HepG2 (cell line): ENCODE measurements at regions not wholly inside any gene's neighbourhood (a gene's known extent, or its start where the extent isn't known, plus 50 kb on each side); places are given as distances from the start of the nearest gene placed in this dataset.

Source experiments
- ELF1 ChIP-seq: sonication (generic); formaldehyde crosslinking; IDR thresholded peaks from 2 replicates; pipeline ENCODE4 v1.4.0; 2020; ENCODE audit warnings: missing genetic modification reagents
- FOSL1 ChIP-seq: sonication (generic); formaldehyde crosslinking; IDR thresholded peaks from 2 replicates; pipeline ENCODE4 v1.9.0; 2021; ENCODE audit warnings: missing genetic modification reagents, borderline replicate concordance
- FOXJ3 ChIP-seq: sonication (generic); formaldehyde crosslinking; IDR thresholded peaks from 2 replicates; pipeline ENCODE4 v1.4.0; 2020; ENCODE audit warnings: missing genetic modification reagents, mild to moderate bottlenecking, borderline replicate concordance
- FOXO1 ChIP-seq: sonication (generic); formaldehyde crosslinking; IDR thresholded peaks from 2 replicates; pipeline ENCODE4 v1.4.0; 2020; ENCODE audit warnings: missing genetic modification reagents
- GATAD1 ChIP-seq: IDR thresholded peaks from 2 replicates; pipeline ENCODE4 v1.6.1; 2016; ENCODE audit warnings: missing genetic modification reagents, missing compliant biosample characterization
- KLF16 ChIP-seq, 2 experiments: sonication (generic) in 1 of 2; formaldehyde crosslinking in 1 of 2; IDR thresholded peaks; 2 replicates each; pipeline versions ENCODE4 v1.6.1 to v1.8.0; 2016 to 2023; ENCODE audit warnings: missing genetic modification reagents in 2 of 2, missing compliant biosample characterization in 1 of 2
- POLR2G ChIP-seq: fragments of 200-400 bp; formaldehyde crosslinking; IDR thresholded peaks from 2 replicates; pipeline ENCODE4 v1.6.1; 2018; ENCODE audit warnings: mild to moderate bottlenecking, low read depth, low read length, moderate library complexity
- SMAD3 ChIP-seq: sonication (generic); formaldehyde crosslinking; IDR thresholded peaks from 2 replicates; pipeline ENCODE4 v1.4.0; 2020; ENCODE audit warnings: missing genetic modification reagents
- TGIF2 ChIP-seq: IDR thresholded peaks from 2 replicates; pipeline ENCODE4 v1.6.1; 2016; ENCODE audit warnings: control low read depth, missing compliant biosample characterization
- U2AF2 ChIP-seq: fragments of 200-400 bp; formaldehyde crosslinking; IDR thresholded peaks from 2 replicates; pipeline ENCODE4 v1.6.1; 2017; ENCODE audit warnings: low read depth, mild to moderate bottlenecking, low read length
- YEATS2 ChIP-seq: sonication (generic); formaldehyde crosslinking; IDR thresholded peaks from 2 replicates; pipeline ENCODE4 v1.4.0; 2020; ENCODE audit warnings: missing genetic modification reagents, borderline replicate concordance
- ZFP62 ChIP-seq: sonication (generic); formaldehyde crosslinking; IDR thresholded peaks from 2 replicates; pipeline ENCODE4 v1.4.0; 2020; ENCODE audit warnings: missing genetic modification reagents
- ZFYVE20 ChIP-seq: sonication (generic); formaldehyde crosslinking; IDR thresholded peaks from 2 replicates; pipeline ENCODE4 v1.8.0; 2023; ENCODE audit warnings: low read depth, mild to moderate bottlenecking, moderate library complexity, missing genetic modification reagents, borderline replicate concordance
- ZNF101 ChIP-seq: sonication (generic); formaldehyde crosslinking; IDR thresholded peaks from 2 replicates; pipeline ENCODE4 v1.4.0; 2020; ENCODE audit warnings: mild to moderate bottlenecking, low read depth, missing genetic modification reagents, borderline replicate concordance
- ZNF205 ChIP-seq: IDR thresholded peaks from 2 replicates; pipeline ENCODE4 v1.6.1; 2018; ENCODE audit warnings: missing biosample characterization, missing genetic modification reagents
- ZNF230 ChIP-seq: sonication (generic); formaldehyde crosslinking; IDR thresholded peaks from 2 replicates; pipeline ENCODE4 v1.4.0; 2020; ENCODE audit warnings: mild to moderate bottlenecking, missing genetic modification reagents
- ZNF446 ChIP-seq: sonication (generic); formaldehyde crosslinking; IDR thresholded peaks from 2 replicates; pipeline ENCODE4 v1.5.0; 2020; ENCODE audit warnings: mild to moderate bottlenecking, missing genetic modification reagents
- ZNF510 ChIP-seq: sonication (generic); formaldehyde crosslinking; IDR thresholded peaks from 2 replicates; pipeline ENCODE4 v1.4.0; 2020; ENCODE audit warnings: low read depth, mild to moderate bottlenecking, missing genetic modification reagents
- TF ChIP-seq, protein P1 (sequence below): IDR thresholded peaks from 2 replicates; pipeline ENCODE4 v1.6.1; 2012; ENCODE audit warnings: inconsistent platforms
- TF ChIP-seq, protein P2 (sequence below): IDR thresholded peaks from 2 replicates; pipeline ENCODE4 v1.6.1; 2016; ENCODE audit warnings: low read depth
- TF ChIP-seq, protein P3 (sequence below): sonication (generic); formaldehyde crosslinking; IDR thresholded peaks from 2 replicates; pipeline ENCODE4 v1.5.1; 2020; ENCODE audit warnings: mild to moderate bottlenecking, missing genetic modification reagents, moderate library complexity
- TF ChIP-seq, protein P4 (sequence below): sonication (generic); formaldehyde crosslinking; IDR thresholded peaks from 2 replicates; pipeline ENCODE4 v1.5.1; 2020; ENCODE audit warnings: mild to moderate bottlenecking, missing genetic modification reagents, borderline replicate concordance

DNA sequence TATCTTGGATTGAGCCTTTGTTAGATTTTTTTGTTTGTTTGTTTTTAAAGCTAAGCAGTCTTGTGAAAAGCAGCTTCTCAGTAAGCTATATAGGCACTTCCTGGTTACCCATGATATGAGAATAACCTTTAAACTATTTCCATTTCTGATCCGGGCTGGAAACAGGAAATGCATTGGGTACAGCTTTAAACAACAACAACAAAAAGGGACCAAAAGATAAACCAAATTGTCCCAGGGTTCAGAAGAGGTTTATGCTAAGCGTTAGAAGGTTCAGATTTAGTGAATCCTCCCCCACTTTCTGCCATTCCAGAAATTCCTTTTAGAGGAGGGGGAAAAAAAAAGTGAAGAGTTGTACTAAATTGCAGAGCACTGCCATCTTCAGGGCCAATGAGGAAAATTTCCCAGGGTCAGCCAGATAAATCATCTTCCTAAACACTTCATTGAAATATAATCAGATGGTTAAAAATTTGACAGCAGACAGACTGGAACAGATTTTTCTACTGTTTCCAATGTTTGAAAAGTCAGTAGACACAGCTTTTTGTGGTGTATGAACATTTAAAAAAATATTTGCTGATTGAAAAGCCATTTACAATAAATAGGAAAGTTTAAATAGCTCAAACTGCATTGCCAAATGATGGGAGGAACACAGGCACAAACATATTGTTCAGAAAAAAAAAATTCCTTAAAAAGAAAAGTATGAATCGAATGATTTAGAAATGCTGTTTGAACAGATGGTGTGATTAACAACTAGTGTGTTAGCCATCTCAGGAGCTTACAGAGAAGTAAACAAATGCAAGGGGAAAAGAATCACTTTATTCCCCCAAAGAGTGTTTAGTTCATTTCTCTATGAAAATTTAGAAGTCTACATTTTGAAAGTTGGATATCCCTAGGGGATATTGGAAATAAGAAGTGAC lies 189.9 kb upstream of the TANK start (continued):
- TF ChIP-seq ZNF446 (CRISPR knock-in tag) (no peak), SMAD3 (CRISPR knock-in tag) (no peak), FOSL1 (no peak), YEATS2 (CRISPR knock-in tag) (peak; percentile 60; the same call in 1 of the 2 replicates), ZNF101 (no peak), U2AF2 (no peak), ZNF205 (CRISPR knock-in tag) (0 out of 2 replicates have a peak, but pooled peaks have one; percentile 24), ZNF510 (CRISPR knock-in tag) (no peak), ZFYVE20 (CRISPR knock-in tag) (no peak), GATAD1 (CRISPR knock-in tag) (0 out of 2 replicates have a peak, but pooled peaks have one; percentile 22), POLR2G (no peak), TGIF2 (0 out of 2 replicates have a peak, but pooled peaks have one; percentile 31), KLF16 (CRISPR knock-in tag; IDR thresholded peaks at IDR 0.05) (no peak), ZFP62 (no peak), ZNF230 (CRISPR knock-in tag) (no peak), ELF1 (CRISPR knock-in tag) (peak; percentile 85), FOXJ3 (no peak), FOXO1 (no peak)
- TF ChIP-seq, protein P1, sequence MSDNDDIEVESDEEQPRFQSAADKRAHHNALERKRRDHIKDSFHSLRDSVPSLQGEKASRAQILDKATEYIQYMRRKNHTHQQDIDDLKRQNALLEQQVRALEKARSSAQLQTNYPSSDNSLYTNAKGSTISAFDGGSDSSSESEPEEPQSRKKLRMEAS = 0 out of 2 replicates have a peak, but pooled peaks have one; percentile 24
- TF ChIP-seq, protein P2, sequence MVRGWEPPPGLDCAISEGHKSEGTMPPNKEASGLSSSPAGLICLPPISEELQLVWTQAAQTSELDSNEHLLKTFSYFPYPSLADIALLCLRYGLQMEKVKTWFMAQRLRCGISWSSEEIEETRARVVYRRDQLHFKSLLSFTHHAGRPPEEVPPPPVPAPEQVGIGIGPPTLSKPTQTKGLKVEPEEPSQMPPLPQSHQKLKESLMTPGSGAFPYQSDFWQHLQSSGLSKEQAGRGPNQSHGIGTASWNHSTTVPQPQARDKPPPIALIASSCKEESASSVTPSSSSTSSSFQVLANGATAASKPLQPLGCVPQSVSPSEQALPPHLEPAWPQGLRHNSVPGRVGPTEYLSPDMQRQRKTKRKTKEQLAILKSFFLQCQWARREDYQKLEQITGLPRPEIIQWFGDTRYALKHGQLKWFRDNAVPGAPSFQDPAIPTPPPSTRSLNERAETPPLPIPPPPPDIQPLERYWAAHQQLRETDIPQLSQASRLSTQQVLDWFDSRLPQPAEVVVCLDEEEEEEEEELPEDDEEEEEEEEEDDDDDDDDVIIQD (CRISPR knock-in tag) = peak; percentile 43; the same call in 1 of the 2 replicates
- TF ChIP-seq, protein P3, sequence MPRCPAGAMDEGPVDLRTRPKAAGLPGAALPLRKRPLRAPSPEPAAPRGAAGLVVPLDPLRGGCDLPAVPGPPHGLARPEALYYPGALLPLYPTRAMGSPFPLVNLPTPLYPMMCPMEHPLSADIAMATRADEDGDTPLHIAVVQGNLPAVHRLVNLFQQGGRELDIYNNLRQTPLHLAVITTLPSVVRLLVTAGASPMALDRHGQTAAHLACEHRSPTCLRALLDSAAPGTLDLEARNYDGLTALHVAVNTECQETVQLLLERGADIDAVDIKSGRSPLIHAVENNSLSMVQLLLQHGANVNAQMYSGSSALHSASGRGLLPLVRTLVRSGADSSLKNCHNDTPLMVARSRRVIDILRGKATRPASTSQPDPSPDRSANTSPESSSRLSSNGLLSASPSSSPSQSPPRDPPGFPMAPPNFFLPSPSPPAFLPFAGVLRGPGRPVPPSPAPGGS = no peak
- TF ChIP-seq, protein P4, sequence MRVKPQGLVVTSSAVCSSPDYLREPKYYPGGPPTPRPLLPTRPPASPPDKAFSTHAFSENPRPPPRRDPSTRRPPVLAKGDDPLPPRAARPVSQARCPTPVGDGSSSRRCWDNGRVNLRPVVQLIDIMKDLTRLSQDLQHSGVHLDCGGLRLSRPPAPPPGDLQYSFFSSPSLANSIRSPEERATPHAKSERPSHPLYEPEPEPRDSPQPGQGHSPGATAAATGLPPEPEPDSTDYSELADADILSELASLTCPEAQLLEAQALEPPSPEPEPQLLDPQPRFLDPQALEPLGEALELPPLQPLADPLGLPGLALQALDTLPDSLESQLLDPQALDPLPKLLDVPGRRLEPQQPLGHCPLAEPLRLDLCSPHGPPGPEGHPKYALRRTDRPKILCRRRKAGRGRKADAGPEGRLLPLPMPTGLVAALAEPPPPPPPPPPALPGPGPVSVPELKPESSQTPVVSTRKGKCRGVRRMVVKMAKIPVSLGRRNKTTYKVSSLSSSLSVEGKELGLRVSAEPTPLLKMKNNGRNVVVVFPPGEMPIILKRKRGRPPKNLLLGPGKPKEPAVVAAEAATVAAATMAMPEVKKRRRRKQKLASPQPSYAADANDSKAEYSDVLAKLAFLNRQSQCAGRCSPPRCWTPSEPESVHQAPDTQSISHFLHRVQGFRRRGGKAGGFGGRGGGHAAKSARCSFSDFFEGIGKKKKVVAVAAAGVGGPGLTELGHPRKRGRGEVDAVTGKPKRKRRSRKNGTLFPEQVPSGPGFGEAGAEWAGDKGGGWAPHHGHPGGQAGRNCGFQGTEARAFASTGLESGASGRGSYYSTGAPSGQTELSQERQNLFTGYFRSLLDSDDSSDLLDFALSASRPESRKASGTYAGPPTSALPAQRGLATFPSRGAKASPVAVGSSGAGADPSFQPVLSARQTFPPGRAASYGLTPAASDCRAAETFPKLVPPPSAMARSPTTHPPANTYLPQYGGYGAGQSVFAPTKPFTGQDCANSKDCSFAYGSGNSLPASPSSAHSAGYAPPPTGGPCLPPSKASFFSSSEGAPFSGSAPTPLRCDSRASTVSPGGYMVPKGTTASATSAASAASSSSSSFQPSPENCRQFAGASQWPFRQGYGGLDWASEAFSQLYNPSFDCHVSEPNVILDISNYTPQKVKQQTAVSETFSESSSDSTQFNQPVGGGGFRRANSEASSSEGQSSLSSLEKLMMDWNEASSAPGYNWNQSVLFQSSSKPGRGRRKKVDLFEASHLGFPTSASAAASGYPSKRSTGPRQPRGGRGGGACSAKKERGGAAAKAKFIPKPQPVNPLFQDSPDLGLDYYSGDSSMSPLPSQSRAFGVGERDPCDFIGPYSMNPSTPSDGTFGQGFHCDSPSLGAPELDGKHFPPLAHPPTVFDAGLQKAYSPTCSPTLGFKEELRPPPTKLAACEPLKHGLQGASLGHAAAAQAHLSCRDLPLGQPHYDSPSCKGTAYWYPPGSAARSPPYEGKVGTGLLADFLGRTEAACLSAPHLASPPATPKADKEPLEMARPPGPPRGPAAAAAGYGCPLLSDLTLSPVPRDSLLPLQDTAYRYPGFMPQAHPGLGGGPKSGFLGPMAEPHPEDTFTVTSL = no peak
